Transverse colon (tissue), 4 donors: ENCODE measurements at regions not wholly inside any gene's neighbourhood (a gene's known extent, or its start where the extent isn't known, plus 50 kb on each side); places are given as distances from the start of the nearest gene placed in this dataset.

Experiments
- DNase-seq: peaks from one replicate; pipeline ENCODE4 v3.0.0-alpha.2; 2019
- H3K27ac ChIP-seq, 4 donors: fragments of 200-600 bp; sonication (generic); 2 replicates each; pipeline ENCODE4 v1.5.1; 2016 to 2018; ENCODE audit warnings: inconsistent platforms in 4 of 4
- H3K27me3 ChIP-seq: fragments of 200-600 bp; sonication (generic); 2 replicates; pipeline ENCODE4 v1.5.1; 2017; ENCODE audit warnings: inconsistent platforms
- H3K36me3 ChIP-seq, 4 donors: fragments of 200-600 bp; sonication (generic); 2 replicates each; pipeline ENCODE4 v1.5.1; 2017 to 2019; ENCODE audit warnings: inconsistent platforms in 4 of 4
- H3K4me1 ChIP-seq, 4 donors: fragments of 200-600 bp; sonication (generic); 2 replicates each; pipeline ENCODE4 v1.5.1; 2017 to 2020; ENCODE audit warnings: inconsistent platforms in 4 of 4
- H3K4me3 ChIP-seq, 4 donors: fragments of 200-600 bp; sonication (generic); 1 replicate in 1 of 4; 2 replicates in 3 of 4; pipeline versions ENCODE4 v1.5.1 to v1.6.1; 2017 to 2019; ENCODE audit warnings: inconsistent platforms in 4 of 4
- H3K9me3 ChIP-seq, 2 donors: fragments of 200-600 bp; sonication (generic); 2 replicates each; pipeline ENCODE4 v1.5.1; 2017 to 2019; ENCODE audit warnings: inconsistent platforms in 2 of 2
- CTCF ChIP-seq, 5 experiments: fragments of 200-600 bp in 3 of 5; fragments of 450-650 bp in 2 of 5; sonication (generic) in 3 of 5; IDR thresholded peaks; 1 replicate in 2 of 5; 2 replicates in 3 of 5; pipeline ENCODE4 v1.5.1; 2016 to 2017; ENCODE audit warnings: antibody characterized with exemption in 5 of 5, inconsistent platforms in 3 of 5, mild to moderate bottlenecking in 2 of 5, moderate library complexity in 1 of 5
- EP300 ChIP-seq: sonication (generic); formaldehyde crosslinking; IDR thresholded peaks from one replicate; pipeline ENCODE4 v1.6.1; 2017; ENCODE audit warnings: antibody characterized with exemption, low read depth
- POLR2A ChIP-seq: fragments of 450-650 bp; IDR thresholded peaks from one replicate; pipeline ENCODE4 v1.6.1; 2016; ENCODE audit warnings: antibody characterized with exemption, mild to moderate bottlenecking, moderate library complexity
- POLR2AphosphoS5 ChIP-seq, 3 donors: sonication (generic); formaldehyde crosslinking; IDR thresholded peaks; one replicate each; pipeline ENCODE4 v1.6.1; 2016; ENCODE audit warnings: antibody characterized with exemption in 3 of 3
- WGBS, 2 donors: methylation state at CpG; one replicate each; pipeline ENCODE4 v1.1.5; 2018; ENCODE audit warnings: low coverage in 1 of 2; 5-methylcytosine and 5-hydroxymethylcytosine counted together
- in situ Hi-C, 4 donors: fragments of 200-750 bp; cut with MboI; loops; one replicate each; pipeline versions ENCODE4 v1.15.0 to v1.15.1; 2017; ENCODE audit warnings: low sequenced_read_pairs in 3 of 4, low pct_ligation_motif_present in 1 of 4, low pct_unique_long_range_greater_than_20kb in 1 of 4
- intact Hi-C: fragments of 100-400 bp; cut with DNase I; formaldehyde crosslinking; loops from one replicate; pipeline ENCODE4 v1.15.1; 2023; ENCODE audit warnings: low total_unique reads

GRCh38 chr9:95736891-95737522, 138.5 kb upstream of the ERCC6L2 start:
- no peaks in the 10 kb centered on the region for H3K27me3 ChIP-seq
- in situ Hi-C loops: loop anchor here in 1 of 4 donors (25.0 kb wide), 1 partner anchor 475 kb away; no protein-coding TSS in a partner anchor

GRCh38 chr9:95736370-95736769, 139.1 kb upstream of the ERCC6L2 start:
- DNase-seq: no peak
- Histone ChIP-seq H3K27me3 (no peaks in the 10 kb centered on the region), H3K36me3 (no peaks in the 10 kb centered on the region), H3K9me3 (no peaks in the 10 kb centered on the region), H3K27ac (no peak overlapping the region), H3K4me3 (no peak overlapping the region), H3K4me1 (peaks cover 0 to 20% (median 15%) of the 10 kb centered on the region in 4 donors)
- 86% methylated on average over 5 of the region's 5 CpGs; no CpG with 5 or more reads in 1 of the 2 donors for WGBS, 2 donors
- in situ Hi-C loops: loop anchor here in 1 of 4 donors (25.0 kb wide), 1 partner anchor 476 kb away; no protein-coding TSS in a partner anchor
- TF ChIP-seq POLR2A: no peak
- peak in 4 of 5 experiments; percentile 20 to 33 (median 27) for TF ChIP-seq CTCF (IDR thresholded peaks at IDR 0.05)
- intact Hi-C loops: no loop called here

More at GRCh38 chr9:95736891-95737522, 138.5 kb upstream of the ERCC6L2 start:
- intact Hi-C loops: no loop called here
- H3K4me3 ChIP-seq: no peak overlapping the region
- H3K27ac ChIP-seq: no peak overlapping the region
- H3K9me3 ChIP-seq: no peaks in the 10 kb centered on the region
- no peaks in the 10 kb centered on the region for H3K36me3 ChIP-seq
- peaks cover 0 to 19% (median 15%) of the 10 kb centered on the region in 4 donors for H3K4me1 ChIP-seq
- TF ChIP-seq EP300: no peak
- TF ChIP-seq POLR2AphosphoS5 (IDR thresholded peaks at IDR 0.05): no peak
- TF ChIP-seq POLR2A: no peak
- TF ChIP-seq CTCF (IDR thresholded peaks at IDR 0.05): no peak
- 78 to 100% methylated on average over 2 to 14 of the region's 15 CpGs for WGBS, 2 donors
- no peak for DNase-seq

GRCh38 chr9:95735701-95736100, 139.8 kb upstream of the ERCC6L2 start:
- H3K9me3 ChIP-seq: no peaks in the 10 kb centered on the region
- no peak for DNase-seq
- in situ Hi-C loops: loop anchor here in 1 of 4 donors (25.0 kb wide), 1 partner anchor 477 kb away; no protein-coding TSS in a partner anchor
- WGBS, 2 donors: 97% methylated on average over 1 of the region's 1 CpG; no CpG with 5 or more reads in 1 of the 2 donors
- peaks cover 0 to 25% (median 15%) of the 10 kb centered on the region in 4 donors for H3K4me1 ChIP-seq
- no peak overlapping the region for H3K27ac ChIP-seq
- no peak overlapping the region for H3K4me3 ChIP-seq
- intact Hi-C loops: no loop called here
- TF ChIP-seq CTCF (IDR thresholded peaks at IDR 0.05) (no peak), EP300 (no peak), POLR2A (no peak), POLR2AphosphoS5 (IDR thresholded peaks at IDR 0.05) (no peak)
- no peaks in the 10 kb centered on the region for H3K27me3 ChIP-seq
- no peaks in the 10 kb centered on the region for H3K36me3 ChIP-seq

- no peak overlapping the region for H3K4me3 ChIP-seq
- no peak for DNase-seq
- peak overlapping the region; percentile 4 to 69 (median 44) for H3K27ac ChIP-seq
- H3K27me3 ChIP-seq: no peaks in the 10 kb centered on the region
- intact Hi-C loops: no loop called here
- TF ChIP-seq POLR2AphosphoS5 (IDR thresholded peaks at IDR 0.05) (no peak), POLR2A (no peak), EP300 (no peak), CTCF (IDR thresholded peaks at IDR 0.05) (no peak)
- no peaks in the 10 kb centered on the region for H3K36me3 ChIP-seq
- peaks cover 0 to 31% (median 18%) of the 10 kb centered on the region in 4 donors for H3K4me1 ChIP-seq
- in situ Hi-C loops: loop anchor here in 1 of 4 donors (25.0 kb wide), 1 partner anchor 478 kb away; no protein-coding TSS in a partner anchor
- 82 to 83% methylated on average over 8 to 12 of the region's 12 CpGs for WGBS, 2 donors
- H3K9me3 ChIP-seq: no peaks in the 10 kb centered on the region
These were observed 141.5 kb upstream of the ERCC6L2 start for GRCh38 chr9:95733741-95734666.
